Mucosa of descending colon (tissue), 3 donors: ENCODE measurements at regions not wholly inside any gene's neighbourhood (a gene's known extent, or its start where the extent isn't known, plus 50 kb on each side); places are given as distances from the start of the nearest gene placed in this dataset.

Experiments used
- ATAC-seq: fragments of 200-7000 bp; cut with Tn5 transposase; one replicate; pipeline ENCODE4 v1.9.1; 2020; ENCODE audit warnings: mild to moderate bottlenecking, moderate library complexity
- DNase-seq, 3 donors: peaks; one replicate each; pipeline ENCODE4 v3.0.0-alpha.2; 2020
- H3K36me3 ChIP-seq: fragments of 200-600 bp; one replicate; pipeline ENCODE4 v1.8.0; 2021; ENCODE audit warnings: low read depth, mild to moderate bottlenecking
- H3K4me1 ChIP-seq: fragments of 200-600 bp; one replicate; pipeline ENCODE4 v1.8.0; 2021; ENCODE audit warnings: low read depth, mild to moderate bottlenecking
- H3K4me3 ChIP-seq: fragments of 200-600 bp; one replicate; pipeline ENCODE4 v1.8.0; 2021; ENCODE audit warnings: mild to moderate bottlenecking
- H3K9me3 ChIP-seq: fragments of 200-600 bp; one replicate; pipeline ENCODE4 v1.8.0; 2021; ENCODE audit warnings: mild to moderate bottlenecking
- intact Hi-C, 2 donors: fragments of 100-400 bp; cut with DNase I in 1 of 2; cut with micrococcal nuclease in 1 of 2; formaldehyde crosslinking; loops; one replicate each; pipeline versions ENCODE4 v1.11.0 to v1.11.1; 2022; cut with DNase I, micrococcal nuclease
- TF ChIP-seq, protein P1 (sequence below): fragments of 200-600 bp; IDR thresholded peaks from one replicate; pipeline ENCODE4 v1.8.0; 2022; ENCODE audit warnings: antibody characterized with exemption, mild to moderate bottlenecking
- donor health status: DM: no; HTN: no; CAD: no; lungs with moderate emphysema.
- donor health status: DM: no; HTN: no; CAD: no.
- donor health status: DM: no; HTN: yes; CAD: no.

DNA sequence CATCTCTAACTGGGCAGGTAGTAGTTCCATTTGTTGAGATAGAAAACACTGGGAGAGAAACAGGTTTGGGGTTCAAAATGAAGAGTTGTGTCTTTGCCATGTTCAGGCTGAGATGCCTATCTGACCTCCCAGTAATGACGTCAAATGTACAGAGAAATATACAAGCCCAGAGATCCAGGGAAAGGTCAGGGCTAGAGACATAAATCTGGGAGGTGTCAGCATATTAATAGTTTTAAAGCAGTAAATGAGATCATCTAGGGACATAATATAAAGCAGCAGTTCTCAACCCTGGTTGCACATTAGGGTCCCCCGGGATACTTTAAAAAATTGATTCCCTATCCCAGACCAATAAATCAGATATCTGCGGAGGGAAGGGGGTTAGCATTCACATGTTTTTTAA, 501.5 kb downstream of the UQCRFS1 start:
- DNase-seq: no peak

DNA sequence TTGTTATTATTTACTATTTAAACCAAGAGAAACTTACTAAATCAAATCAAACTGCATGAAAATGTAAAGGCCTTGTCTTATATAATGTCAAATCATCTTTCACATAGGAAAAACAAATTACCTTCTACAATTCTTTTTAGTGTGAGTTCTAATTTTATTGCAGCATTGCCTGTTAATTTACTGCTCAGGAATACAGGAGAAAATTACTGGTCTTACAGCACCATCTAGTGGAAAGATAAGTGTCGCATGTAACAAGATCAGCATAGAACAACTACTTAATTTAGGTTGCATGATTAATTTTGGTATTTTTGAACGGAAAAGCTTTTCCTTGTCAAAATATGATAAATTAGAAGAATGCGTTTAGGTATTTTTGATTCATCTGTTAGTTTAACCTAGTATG, 502.7 kb downstream of the UQCRFS1 start:
- H3K4me3 ChIP-seq: no peak overlapping the region
- H3K9me3 ChIP-seq: no peaks in the 10 kb centered on the region
- ATAC-seq (no peak), DNase-seq (peak in 1 of 3 donors; percentile 6)
- intact Hi-C loops: no loop called here
- H3K36me3 ChIP-seq: no peaks in the 10 kb centered on the region
- no peaks in the 10 kb centered on the region for H3K4me1 ChIP-seq
- TF ChIP-seq, protein P1, sequence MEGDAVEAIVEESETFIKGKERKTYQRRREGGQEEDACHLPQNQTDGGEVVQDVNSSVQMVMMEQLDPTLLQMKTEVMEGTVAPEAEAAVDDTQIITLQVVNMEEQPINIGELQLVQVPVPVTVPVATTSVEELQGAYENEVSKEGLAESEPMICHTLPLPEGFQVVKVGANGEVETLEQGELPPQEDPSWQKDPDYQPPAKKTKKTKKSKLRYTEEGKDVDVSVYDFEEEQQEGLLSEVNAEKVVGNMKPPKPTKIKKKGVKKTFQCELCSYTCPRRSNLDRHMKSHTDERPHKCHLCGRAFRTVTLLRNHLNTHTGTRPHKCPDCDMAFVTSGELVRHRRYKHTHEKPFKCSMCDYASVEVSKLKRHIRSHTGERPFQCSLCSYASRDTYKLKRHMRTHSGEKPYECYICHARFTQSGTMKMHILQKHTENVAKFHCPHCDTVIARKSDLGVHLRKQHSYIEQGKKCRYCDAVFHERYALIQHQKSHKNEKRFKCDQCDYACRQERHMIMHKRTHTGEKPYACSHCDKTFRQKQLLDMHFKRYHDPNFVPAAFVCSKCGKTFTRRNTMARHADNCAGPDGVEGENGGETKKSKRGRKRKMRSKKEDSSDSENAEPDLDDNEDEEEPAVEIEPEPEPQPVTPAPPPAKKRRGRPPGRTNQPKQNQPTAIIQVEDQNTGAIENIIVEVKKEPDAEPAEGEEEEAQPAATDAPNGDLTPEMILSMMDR: peak; percentile 32

More for the DNA sequence above, 501.5 kb downstream of the UQCRFS1 start:
- Histone ChIP-seq H3K36me3 (no peaks in the 10 kb centered on the region), H3K4me3 (no peak overlapping the region), H3K4me1 (no peaks in the 10 kb centered on the region), H3K9me3 (no peaks in the 10 kb centered on the region)
- no peak for ATAC-seq
- TF ChIP-seq, protein P1: no peak
- intact Hi-C loops: no loop called here

DNA sequence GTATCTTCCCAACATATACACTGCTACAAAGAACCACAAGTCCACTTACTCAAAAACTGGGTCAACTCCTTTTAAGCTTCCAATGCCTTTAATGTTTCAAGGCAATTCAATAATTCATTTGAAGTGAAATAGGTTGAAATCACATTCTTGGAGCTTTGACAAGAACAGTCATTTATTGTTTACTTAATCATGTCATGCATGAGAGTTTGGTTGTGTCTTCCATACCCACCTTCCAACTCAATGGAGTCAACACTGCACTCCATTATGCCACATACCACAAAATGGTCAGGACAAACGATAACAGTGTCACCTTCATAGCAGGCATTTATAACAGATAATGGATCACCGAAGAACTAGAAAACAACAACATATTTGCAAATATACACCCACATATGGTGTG, 506.3 kb downstream of the UQCRFS1 start:
- no peak overlapping the region for H3K4me3 ChIP-seq
- ATAC-seq: no peak
- H3K9me3 ChIP-seq: no peaks in the 10 kb centered on the region
- TF ChIP-seq, protein P1: no peak
- no peak for DNase-seq
- H3K36me3 ChIP-seq: no peaks in the 10 kb centered on the region
- H3K4me1 ChIP-seq: no peaks in the 10 kb centered on the region
- intact Hi-C loops: loop anchor here in 1 of 2 donors (5.0 kb wide), 1 partner anchor 239 kb away; no protein-coding TSS in a partner anchor

DNA sequence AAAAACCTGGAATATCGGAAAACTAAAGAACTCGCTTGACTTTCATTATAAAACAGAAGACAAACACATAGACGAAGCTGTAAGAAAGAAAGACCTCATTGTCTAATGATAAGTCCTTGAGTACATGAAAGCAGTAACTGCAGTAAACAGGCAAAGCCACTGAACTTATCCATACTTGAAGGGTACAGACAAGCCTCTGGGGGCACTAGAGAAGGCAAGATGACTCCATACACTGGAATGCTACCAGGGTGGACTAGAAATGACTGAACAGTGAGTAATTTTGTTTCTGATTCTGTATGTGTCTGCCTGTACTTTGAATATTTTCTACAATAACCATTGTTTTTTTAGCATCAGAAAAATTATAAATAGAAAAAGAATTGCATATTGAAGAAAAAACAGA, 507.9 kb downstream of the UQCRFS1 start:
- Histone ChIP-seq H3K4me1 (no peaks in the 10 kb centered on the region), H3K36me3 (no peaks in the 10 kb centered on the region), H3K9me3 (no peaks in the 10 kb centered on the region), H3K4me3 (no peak overlapping the region)
- ATAC-seq: no peak
- intact Hi-C loops: loop anchor here in 1 of 2 donors (5.0 kb wide), 1 partner anchor 238 kb away; no protein-coding TSS in a partner anchor
- no peak for DNase-seq
- TF ChIP-seq, protein P1: no peak

DNA sequence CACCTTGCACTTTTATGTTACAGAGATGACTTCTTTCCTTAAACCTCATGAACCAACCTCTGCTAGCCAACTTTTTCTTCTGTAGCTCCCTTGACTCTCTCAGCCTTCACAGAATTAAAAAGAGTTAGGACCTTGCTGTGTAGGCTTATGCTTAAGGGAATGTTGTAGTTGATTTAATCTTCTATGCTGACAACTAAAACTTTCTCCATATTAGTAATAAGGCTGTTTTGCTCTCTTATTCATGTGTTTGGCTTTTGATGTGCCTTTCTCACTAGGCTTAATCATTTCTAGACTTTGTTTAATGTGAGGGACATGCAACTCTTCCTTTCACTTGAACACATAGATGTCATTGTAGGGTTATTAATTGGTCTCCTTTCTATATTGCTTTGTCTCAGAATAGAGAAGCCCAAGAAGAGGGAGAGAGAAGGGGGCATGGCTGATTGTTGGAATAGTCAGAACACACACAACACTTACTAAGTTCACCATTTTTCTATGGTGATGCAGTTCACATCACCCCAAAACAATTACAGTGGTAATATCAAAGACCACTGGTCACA, 509.5 kb downstream of the UQCRFS1 start:
- intact Hi-C loops: no loop called here
- H3K36me3 ChIP-seq: no peaks in the 10 kb centered on the region

More for the DNA sequence above, 509.5 kb downstream of the UQCRFS1 start:
- Histone ChIP-seq H3K4me1 (no peaks in the 10 kb centered on the region), H3K4me3 (no peak overlapping the region), H3K9me3 (no peaks in the 10 kb centered on the region)
- ATAC-seq (no peak), DNase-seq (no peak)
- TF ChIP-seq, protein P1: no peak
